GM19099 (cell line): ENCODE measurements at regions not wholly inside any gene's neighbourhood (a gene's known extent, or its start where the extent isn't known, plus 50 kb on each side); places are given as distances from the start of the nearest gene placed in this dataset.

ENCODE experiments used
- POLR2A ChIP-seq: IDR thresholded peaks from 3 replicates; pipeline ENCODE4 v1.6.1; 2011; ENCODE audit warnings: low read depth; ENCODE audit not compliant: insufficient read length; ENCODE audit errors: extremely low read depth

GRCh38 chr6:144855812-144856531, 570.8 kb downstream of the UTRN start:
- TF ChIP-seq POLR2A, result no peak

GRCh38 chr6:144856622-144857021, 571.5 kb downstream of the UTRN start:
- TF ChIP-seq POLR2A, result no peak

DNA sequence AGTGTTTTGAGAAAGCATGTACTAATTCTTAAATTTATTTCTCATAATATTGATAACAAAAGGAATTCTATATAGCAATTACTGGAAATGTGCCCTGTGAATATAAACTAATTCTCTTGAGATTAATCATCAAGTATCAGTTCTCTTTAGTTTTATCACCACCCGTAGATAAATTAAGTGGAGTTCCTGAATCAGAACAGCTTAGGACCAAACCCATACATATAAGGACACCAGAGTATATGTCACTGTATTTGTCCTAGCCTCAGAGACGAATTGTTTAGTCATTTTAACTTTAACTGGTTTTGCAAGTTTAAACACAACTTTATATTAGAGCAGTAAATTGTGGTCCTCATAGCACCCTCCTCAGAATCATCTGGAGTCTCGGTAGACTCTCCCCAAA, 572.0 kb downstream of the UTRN start:
- TF ChIP-seq POLR2A, result no peak

DNA sequence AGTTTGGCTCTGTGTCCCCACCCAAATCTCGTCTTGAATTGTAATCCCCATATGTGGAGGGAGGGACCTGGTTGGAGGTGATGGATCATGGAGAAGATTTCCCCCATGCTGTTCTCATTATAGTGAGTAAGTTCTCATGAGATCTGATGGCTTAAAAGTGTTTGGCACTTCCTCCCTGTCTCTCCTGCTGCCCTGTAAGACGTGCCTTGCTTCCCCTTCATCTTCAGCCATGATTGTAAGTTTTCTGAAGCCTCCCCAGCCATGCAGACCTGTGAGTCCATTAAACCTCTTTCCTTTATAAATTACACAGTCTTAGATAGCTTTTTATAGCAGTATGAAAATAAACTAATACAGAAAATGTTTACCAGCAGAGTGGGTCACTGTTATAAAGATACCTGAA, 577.6 kb downstream of the UTRN start:
- TF ChIP-seq POLR2A, result no peak

DNA sequence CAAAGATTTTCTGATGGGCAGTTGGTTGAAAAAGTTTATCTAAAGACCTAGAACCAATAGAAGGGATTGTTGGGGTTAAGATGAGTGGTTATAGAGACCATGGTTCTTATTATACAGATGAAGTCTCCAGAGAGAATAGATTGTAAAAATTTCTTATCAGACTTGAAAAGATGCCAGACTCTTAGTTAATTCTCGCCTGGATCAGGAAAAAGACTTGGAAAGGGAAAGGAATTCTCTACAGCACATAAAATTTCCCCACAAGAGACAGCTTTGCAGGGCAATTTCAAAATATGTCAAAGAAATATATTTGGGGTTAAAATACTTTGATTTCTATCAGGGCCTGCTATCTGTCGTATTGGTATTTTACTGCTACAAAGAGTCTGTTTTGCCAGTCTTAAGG, 582.6 kb downstream of the UTRN start:
- no peak for TF ChIP-seq POLR2A

DNA sequence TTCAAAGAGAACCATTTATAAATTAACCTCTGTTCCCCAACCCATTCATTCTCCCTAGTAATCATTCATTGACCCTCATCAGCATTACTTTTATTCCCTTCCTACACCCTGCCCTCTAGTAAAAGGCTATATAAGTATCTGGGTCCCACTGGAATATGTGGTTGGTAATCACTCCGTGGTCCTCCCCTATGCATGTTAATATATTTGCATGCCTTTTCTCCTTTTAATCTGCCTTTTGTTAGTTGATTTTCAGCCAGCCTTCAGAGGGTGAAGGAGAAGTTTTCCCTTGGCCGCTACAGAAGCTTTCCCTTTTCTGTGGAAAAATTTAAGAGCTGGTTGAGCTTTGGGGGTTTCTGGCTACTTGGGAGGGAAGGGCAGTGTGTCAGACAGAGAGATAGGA, 585.6 kb downstream of the UTRN start:
- TF ChIP-seq POLR2A, result no peak

DNA sequence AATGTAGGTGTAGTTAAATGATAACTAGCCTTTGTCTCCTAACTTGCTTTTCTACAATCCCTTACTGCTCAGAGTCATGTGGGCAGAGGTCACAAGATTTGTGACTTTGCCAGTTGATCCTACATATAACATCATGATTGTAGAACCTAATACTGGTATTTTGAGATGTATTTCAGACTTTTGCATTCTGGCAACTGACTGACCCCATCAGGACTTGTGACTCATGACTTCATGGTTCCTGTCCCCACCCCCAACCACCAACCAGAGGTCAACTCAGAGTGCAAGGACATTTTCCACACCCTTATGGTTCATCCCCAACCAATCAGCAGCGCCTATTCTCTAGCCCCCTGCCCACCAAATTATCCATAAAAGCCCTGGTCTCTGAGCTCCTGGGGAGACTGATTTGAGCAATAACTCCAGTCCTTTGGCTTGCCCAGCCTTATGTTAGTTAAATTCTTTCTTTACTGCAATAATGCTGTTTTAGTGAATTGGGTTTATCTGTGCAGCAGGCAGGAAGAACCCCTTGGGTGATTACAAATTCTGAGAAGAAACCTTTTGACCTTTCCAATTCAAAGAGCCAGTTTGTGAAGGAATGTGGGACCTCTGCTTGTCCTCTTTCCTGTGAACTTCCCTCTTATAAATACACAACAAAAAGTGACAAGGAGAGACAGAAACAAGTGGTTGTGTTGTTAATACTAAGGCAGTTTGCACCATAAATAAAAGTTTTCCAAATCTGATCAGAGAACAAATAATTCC, 588.7 kb downstream of the UTRN start:
- TF ChIP-seq POLR2A, result no peak

DNA sequence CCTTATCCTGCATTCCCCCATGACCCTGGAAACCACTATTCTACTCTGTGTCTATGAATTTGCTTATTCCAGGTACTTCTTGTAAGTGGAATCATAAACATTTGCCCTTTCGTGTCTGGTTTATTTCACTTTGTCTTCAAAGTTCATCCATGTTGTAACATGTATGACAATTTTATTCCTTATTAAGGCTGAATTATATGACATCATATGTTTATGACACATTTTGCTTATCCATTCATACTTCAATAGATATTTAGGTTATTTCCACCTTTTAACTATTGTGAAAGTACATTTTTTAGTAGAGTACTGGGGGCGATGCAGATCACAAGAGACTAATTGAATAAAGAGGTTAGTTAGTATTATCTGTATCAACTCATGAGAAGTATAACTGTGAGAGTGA, 591.6 kb downstream of the UTRN start:
- no peak for TF ChIP-seq POLR2A

DNA sequence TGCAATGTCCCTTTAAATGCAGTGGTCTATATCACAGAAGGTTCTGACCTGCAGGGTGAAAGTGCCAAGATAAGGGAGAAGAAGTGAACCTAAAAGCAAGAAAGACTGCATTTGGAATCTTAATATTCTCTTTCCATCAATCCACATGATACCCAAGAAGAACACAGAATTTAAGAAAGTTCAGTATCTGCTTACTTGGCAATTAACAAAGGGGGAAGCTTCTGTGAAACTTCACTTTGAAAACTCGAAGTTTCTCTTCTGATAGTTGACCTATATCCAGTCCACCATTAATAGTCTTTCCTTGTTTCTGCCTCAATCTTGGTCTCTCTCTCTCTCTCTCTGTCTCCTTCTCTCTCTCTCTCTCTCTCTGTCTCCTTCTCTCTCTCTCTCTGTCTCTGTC, 592.0 kb downstream of the UTRN start:
- TF ChIP-seq POLR2A, result no peak

DNA sequence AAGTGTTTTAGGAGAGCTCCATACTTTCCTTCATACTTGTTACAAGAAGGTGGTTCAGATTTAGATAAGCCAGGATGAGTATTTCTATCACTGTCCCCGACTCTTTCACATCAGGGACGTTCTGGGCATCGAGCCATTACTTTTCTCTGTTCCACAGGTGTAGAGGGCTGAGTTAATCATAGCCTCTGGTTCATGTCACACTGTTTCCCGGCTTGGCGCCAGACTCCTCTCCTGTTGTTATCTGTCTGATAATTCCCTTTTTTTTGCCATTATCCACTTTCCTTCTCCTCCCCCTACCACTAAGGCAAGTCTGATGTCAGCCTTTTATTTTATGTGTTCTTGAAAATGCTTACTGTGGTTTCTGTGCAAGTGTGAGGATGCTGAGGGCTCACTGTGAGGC, 593.4 kb downstream of the UTRN start:
- no peak for TF ChIP-seq POLR2A

GRCh38 chr6:144879436-144879835, 594.3 kb downstream of the UTRN start:
- TF ChIP-seq POLR2A, result no peak

- no peak for TF ChIP-seq POLR2A
Measured at GRCh38 chr6:144882425-144882824, 597.3 kb downstream of the UTRN start.

DNA sequence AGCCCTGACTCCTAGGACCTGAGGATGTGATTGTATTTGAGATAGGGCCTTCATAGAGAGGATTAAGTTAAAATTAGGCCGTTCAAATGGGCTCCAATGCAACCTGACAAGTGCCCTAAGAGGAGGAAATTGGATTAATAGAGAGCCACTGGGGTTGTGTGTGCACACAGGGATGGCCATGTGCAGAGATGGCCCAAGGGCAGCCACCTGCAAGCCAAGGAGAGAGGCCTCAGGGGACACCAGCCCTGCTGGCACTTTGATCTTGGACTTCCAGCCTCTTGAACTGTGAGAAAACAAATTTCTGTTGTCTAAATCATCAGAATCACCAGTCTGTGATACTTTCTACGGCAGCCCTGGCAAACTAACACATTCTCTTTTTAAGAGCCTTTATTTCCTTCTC, 598.8 kb downstream of the UTRN start:
- no peak for TF ChIP-seq POLR2A

DNA sequence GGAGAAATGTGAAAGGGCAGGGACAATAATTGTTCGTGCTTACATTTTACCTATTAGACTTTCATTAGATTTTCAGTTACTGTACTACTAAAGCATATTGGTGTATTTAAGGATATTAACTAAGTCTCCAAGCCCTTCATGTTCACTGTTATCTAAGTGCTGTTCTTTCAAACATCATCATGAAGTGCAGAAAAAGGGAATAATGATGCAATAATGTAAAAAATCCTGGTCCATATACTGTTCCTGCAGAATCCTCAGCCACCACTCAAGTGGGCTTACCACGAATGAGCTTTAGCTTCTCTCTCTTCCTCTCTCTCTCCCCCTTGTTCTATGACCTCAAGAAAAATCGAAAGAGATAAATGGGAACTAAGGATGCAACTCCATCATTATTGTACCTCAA, 600.7 kb downstream of the UTRN start:
- TF ChIP-seq POLR2A, result no peak

DNA sequence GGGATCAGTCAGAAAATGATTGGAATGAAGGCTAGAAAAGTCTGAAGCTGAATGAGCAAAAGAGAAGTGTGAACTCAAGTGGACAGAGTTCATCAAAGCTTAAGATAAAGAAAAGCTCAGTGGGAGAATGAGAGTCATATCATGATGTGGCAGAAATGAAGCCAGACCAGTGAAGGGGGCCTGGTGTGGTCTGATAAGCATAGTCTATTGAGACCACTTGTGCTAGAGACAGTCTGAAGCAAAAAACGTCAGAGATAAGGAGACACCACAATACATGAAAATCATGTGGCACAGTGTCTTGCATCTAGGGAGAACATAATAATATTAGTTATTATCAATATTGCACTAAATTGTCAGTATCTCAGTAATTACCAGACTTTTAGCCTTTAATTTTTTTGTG, 601.5 kb downstream of the UTRN start:
- no peak for TF ChIP-seq POLR2A

DNA sequence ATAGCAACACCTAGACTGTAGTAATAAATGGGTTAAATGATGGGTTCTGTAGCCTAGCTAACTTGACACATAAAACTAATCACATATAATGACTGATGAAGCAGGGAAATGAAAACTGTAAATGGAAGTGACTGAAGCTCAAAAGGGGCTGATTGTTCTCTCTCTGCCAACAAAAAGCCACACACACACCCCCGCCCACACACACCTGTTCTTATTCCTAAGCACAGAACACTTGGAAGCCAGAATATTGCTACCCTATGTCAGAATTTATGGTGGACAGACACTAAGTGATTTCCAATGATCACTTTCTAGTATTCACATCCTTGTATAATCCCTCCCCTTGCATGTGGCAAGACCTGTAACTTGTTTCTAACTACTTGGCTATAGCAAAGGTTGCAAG, 603.5 kb downstream of the UTRN start:
- TF ChIP-seq POLR2A, result no peak
